ENCODE measurements at regions not wholly inside any gene's neighbourhood (a gene's known extent, or its start where the extent isn't known, plus 50 kb on each side); places are given as distances from the start of the nearest gene placed in this dataset.
"Not testable (repeated sequence)": the region's sequence is repeated elsewhere in the genome, so short reads cannot be mapped to it uniquely, and the experiment has no call there.

DNA sequence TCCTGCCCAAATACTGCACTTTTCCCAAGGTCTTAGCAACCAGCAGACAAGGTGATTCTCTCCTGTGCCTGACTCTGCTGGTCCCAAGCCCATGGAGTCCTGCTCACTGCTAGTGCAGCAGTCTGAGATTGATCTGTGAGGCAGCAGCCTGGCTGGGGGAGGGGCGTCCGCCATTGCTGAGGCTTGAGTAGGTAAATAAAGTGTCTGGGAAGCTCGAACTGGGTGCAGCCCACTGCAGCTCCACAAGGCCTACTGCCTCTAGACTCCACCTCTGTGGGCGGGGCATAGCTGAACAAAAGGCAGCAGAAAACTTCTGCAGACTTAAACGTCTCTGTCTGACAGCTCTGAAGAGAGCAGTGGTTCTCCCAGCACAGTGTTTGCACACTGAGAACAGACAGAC, 258.7 kb downstream of the ABCC12 start:
- not testable (repeated sequence) for TF ChIP-seq ZNF274 (IDR thresholded peaks at IDR 0.05; ENCODE audit: low read depth, low read length); YY1 (IDR thresholded peaks at IDR 0.05; ENCODE audit: insufficient read depth, insufficient read length)

Data from NT2/D1 (cell line).